ENCODE measurements at regions not wholly inside any gene's neighbourhood (a gene's known extent, or its start where the extent isn't known, plus 50 kb on each side); places are given as distances from the start of the nearest gene placed in this dataset.

DNA sequence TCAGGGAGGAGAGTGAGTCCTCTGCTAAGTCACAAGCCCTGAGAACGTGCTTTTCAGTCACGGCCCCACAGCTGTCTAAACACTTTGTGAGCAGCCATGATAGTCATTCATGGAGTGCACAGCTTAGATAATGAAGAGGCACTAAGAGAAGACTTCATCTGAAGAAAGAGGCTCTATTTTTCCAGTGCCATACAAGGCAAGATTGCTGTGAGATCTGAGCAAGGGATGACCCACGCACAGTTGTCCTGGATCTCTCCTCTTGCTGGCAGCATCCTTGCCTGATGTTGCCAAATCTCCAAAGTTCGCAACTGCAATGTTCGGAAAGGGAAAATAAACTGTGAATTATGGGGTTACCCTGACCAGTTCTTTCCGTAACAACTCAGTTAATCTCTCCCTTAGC, 418.7 kb downstream of the MEIS1 start:
- TF ChIP-seq, protein P1, sequence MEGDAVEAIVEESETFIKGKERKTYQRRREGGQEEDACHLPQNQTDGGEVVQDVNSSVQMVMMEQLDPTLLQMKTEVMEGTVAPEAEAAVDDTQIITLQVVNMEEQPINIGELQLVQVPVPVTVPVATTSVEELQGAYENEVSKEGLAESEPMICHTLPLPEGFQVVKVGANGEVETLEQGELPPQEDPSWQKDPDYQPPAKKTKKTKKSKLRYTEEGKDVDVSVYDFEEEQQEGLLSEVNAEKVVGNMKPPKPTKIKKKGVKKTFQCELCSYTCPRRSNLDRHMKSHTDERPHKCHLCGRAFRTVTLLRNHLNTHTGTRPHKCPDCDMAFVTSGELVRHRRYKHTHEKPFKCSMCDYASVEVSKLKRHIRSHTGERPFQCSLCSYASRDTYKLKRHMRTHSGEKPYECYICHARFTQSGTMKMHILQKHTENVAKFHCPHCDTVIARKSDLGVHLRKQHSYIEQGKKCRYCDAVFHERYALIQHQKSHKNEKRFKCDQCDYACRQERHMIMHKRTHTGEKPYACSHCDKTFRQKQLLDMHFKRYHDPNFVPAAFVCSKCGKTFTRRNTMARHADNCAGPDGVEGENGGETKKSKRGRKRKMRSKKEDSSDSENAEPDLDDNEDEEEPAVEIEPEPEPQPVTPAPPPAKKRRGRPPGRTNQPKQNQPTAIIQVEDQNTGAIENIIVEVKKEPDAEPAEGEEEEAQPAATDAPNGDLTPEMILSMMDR (IDR thresholded peaks at IDR 0.05): no peak
- no peaks in the 10 kb centered on the region for H3K4me1 ChIP-seq (ENCODE audit: control insufficient read depth, insufficient read depth, low read length)

DNA sequence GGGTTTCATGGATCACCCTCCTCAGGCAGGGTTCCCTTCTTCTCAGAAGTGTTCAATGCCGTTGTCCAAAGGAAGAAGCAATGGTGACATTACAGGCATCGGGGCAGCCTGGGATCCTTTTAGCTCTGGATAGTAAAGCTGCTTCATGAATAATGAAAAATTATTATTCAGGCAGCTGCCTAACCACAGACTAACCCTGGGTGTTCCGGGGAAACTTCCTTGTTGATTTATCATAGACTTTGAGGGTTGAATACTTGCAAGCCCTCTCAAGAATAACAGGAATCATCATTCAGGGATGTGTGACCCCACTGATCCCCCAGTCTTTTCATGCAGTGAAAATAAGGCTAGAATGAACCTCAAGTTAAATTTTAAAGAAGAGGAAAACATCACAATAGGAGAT, 419.4 kb downstream of the MEIS1 start:
- H3K36me3 Mint-ChIP-seq: no peaks in the 10 kb centered on the region

More for the DNA sequence above, 418.7 kb downstream of the MEIS1 start:
- Histone ChIP-seq H3K36me3 (ENCODE audit: control insufficient read depth, insufficient read depth, low read length) (no peaks in the 10 kb centered on the region), H3K9me3 (ENCODE audit: control insufficient read depth, insufficient read depth, low read length) (no peaks in the 10 kb centered on the region), H3K27me3 (ENCODE audit: control insufficient read depth, insufficient read depth, low read length) (no peaks in the 10 kb centered on the region), H3K27ac (ENCODE audit: low read length) (no peak overlapping the region), H3K4me3 (ENCODE audit: low read length) (no peak overlapping the region)
- 91% methylated on average over 5 of the region's 6 CpGs for WGBS (ENCODE audit: insufficient coverage)
- no peak overlapping the region for H3K4me3 Mint-ChIP-seq
- no peaks in the 10 kb centered on the region for H3K27me3 Mint-ChIP-seq (ENCODE audit: low read depth in 2 of 2)
- H3K9me3 Mint-ChIP-seq: peaks cover 0 to 4% of the 10 kb centered on the region in 2 donors
- ATAC-seq (no peak), DNase-seq (no peak)
- H3K27ac Mint-ChIP-seq: no peak overlapping the region
- intact Hi-C loops (cut with micrococcal nuclease): no loop called here
- no peaks in the 10 kb centered on the region for H3K36me3 Mint-ChIP-seq
- no peaks in the 10 kb centered on the region for H3K4me1 Mint-ChIP-seq

DNA sequence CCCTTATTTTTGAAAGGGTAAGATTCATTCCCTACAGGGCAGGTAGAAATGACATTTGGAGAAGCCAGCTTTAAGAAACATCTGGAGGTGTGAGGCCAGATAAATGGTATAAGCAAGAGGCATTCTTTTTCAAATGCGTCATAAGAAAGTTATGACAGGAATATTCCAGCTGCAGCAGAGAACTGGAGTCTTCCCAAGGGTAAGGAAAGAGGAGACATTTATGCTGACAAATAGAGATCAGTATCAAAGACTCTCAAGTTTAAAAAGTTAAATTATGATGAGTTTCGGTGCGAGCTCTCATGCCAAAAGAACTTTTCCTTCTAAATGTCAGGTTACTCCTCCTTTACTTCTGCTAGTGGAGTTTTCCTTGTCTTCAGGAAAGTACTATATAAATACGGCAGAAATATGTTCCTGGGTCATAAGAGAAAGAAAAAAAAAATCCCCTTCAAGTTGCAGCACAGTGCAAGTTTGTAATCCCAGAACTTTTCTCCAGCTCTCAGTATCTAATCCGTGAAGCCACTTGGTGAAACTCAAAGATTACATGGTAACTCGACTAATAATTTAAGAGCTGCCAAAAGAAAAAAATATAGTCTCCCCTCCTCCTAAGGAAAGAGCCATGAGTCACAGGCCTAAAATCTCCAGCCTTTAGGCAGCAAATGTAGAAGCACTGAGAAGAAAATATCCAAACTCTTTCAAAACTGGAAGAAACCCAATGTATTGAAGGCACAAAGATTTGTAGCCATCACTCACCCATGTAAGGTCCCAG, 428.1 kb downstream of the MEIS1 start:
- H3K4me3 Mint-ChIP-seq: no peak overlapping the region
- H3K27me3 Mint-ChIP-seq (ENCODE audit: low read depth in 2 of 2): no peaks in the 10 kb centered on the region
- H3K4me1 Mint-ChIP-seq: no peaks in the 10 kb centered on the region
- Histone ChIP-seq H3K4me3 (ENCODE audit: low read length) (no peak overlapping the region), H3K4me1 (ENCODE audit: control insufficient read depth, insufficient read depth, low read length) (no peaks in the 10 kb centered on the region), H3K36me3 (ENCODE audit: control insufficient read depth, insufficient read depth, low read length) (no peaks in the 10 kb centered on the region), H3K27me3 (ENCODE audit: control insufficient read depth, insufficient read depth, low read length) (no peaks in the 10 kb centered on the region), H3K27ac (ENCODE audit: low read length) (no peak overlapping the region), H3K9me3 (ENCODE audit: control insufficient read depth, insufficient read depth, low read length) (no peaks in the 10 kb centered on the region)
- no peaks in the 10 kb centered on the region for H3K36me3 Mint-ChIP-seq
- ATAC-seq: no peak
- TF ChIP-seq, protein P1 (IDR thresholded peaks at IDR 0.05): no peak
- H3K27ac Mint-ChIP-seq: no peak overlapping the region
- peaks cover 0 to under 1% of the 10 kb centered on the region in 2 donors for H3K9me3 Mint-ChIP-seq
- 92% methylated on average over 5 of the region's 6 CpGs for WGBS (ENCODE audit: insufficient coverage)
- intact Hi-C loops (cut with micrococcal nuclease): no loop called here
- DNase-seq: no peak

More for the DNA sequence above, 419.4 kb downstream of the MEIS1 start:
- Histone ChIP-seq H3K9me3 (ENCODE audit: control insufficient read depth, insufficient read depth, low read length) (no peaks in the 10 kb centered on the region), H3K4me1 (ENCODE audit: control insufficient read depth, insufficient read depth, low read length) (no peaks in the 10 kb centered on the region), H3K36me3 (ENCODE audit: control insufficient read depth, insufficient read depth, low read length) (no peaks in the 10 kb centered on the region), H3K27me3 (ENCODE audit: control insufficient read depth, insufficient read depth, low read length) (no peaks in the 10 kb centered on the region), H3K27ac (ENCODE audit: low read length) (no peak overlapping the region), H3K4me3 (ENCODE audit: low read length) (no peak overlapping the region)
- TF ChIP-seq, protein P1 (IDR thresholded peaks at IDR 0.05): no peak
- DNase-seq (no peak), ATAC-seq (no peak)
- Mint-ChIP-seq H3K27me3 (ENCODE audit: low read depth in 2 of 2) (no peaks in the 10 kb centered on the region), H3K4me1 (no peaks in the 10 kb centered on the region), H3K27ac (no peak overlapping the region), H3K4me3 (no peak overlapping the region), H3K9me3 (peaks cover 0 to 4% of the 10 kb centered on the region in 2 donors)
- intact Hi-C loops (cut with micrococcal nuclease): no loop called here
- whole genome bisulfite sequencing (ENCODE audit: insufficient coverage): 27% methylated on average over 2 of the region's 3 CpGs

DNA sequence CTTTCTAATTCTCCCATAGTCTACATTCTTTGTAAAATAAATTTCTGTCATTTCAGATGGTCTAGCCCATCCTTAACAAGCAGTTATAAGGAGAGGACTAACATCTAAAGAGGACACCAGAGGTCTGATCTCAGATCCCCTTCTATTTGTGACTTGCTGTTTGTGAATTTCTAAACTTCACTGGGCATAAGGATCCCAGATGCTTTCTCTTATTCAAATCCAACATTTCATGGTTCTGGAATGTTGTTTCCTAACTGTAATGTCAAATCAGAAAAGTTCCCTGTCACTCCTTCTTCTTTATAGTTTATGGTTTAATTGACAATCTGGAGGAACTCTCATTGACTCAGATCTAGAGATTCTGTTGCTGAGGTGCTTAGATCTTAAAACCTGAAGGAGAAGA, 430.2 kb downstream of the MEIS1 start:
- TF ChIP-seq, protein P1 (IDR thresholded peaks at IDR 0.05): no peak
- H3K36me3 ChIP-seq (ENCODE audit: control insufficient read depth, insufficient read depth, low read length): no peaks in the 10 kb centered on the region
- no peak for DNase-seq
- no peak for ATAC-seq
- H3K9me3 Mint-ChIP-seq: peaks cover 4 to 6% of the 10 kb centered on the region in 2 donors
- H3K27me3 ChIP-seq (ENCODE audit: control insufficient read depth, insufficient read depth, low read length): no peaks in the 10 kb centered on the region
- no peaks in the 10 kb centered on the region for H3K4me1 ChIP-seq (ENCODE audit: control insufficient read depth, insufficient read depth, low read length)
- H3K27ac Mint-ChIP-seq: no peak overlapping the region
- no peaks in the 10 kb centered on the region for H3K27me3 Mint-ChIP-seq (ENCODE audit: low read depth in 2 of 2)
- H3K4me1 Mint-ChIP-seq: no peaks in the 10 kb centered on the region
- intact Hi-C loops (cut with micrococcal nuclease): no loop called here
- no peak overlapping the region for H3K4me3 ChIP-seq (ENCODE audit: low read length)
- no peak overlapping the region for H3K27ac ChIP-seq (ENCODE audit: low read length)
- H3K36me3 Mint-ChIP-seq: no peaks in the 10 kb centered on the region
- H3K4me3 Mint-ChIP-seq: no peak overlapping the region
- no peaks in the 10 kb centered on the region for H3K9me3 ChIP-seq (ENCODE audit: control insufficient read depth, insufficient read depth, low read length)

Measured in natural killer cell (primary cell).